Breast epithelium (tissue), 4 donors: ENCODE measurements at regions not wholly inside any gene's neighbourhood (a gene's known extent, or its start where the extent isn't known, plus 50 kb on each side); places are given as distances from the start of the nearest gene placed in this dataset.

Experiments
- DNase-seq, 2 donors: peaks; one replicate each; pipeline ENCODE4 v3.0.0-alpha.2; 2019; ENCODE audit warnings: low spot score in 2 of 2
- H3K27ac ChIP-seq, 2 donors: fragments of 200-600 bp; sonication (generic) in 1 of 2; one replicate each; pipeline ENCODE4 v1.5.1; 2016 to 2019; ENCODE audit warnings: mild to moderate bottlenecking in 1 of 2
- H3K27me3 ChIP-seq, 2 donors: fragments of 200-600 bp; sonication (generic) in 1 of 2; one replicate each; pipeline versions ENCODE4 v1.5.1 to v1.6.0; 2017 to 2019; ENCODE audit warnings: control low read depth in 1 of 2, mild to moderate bottlenecking in 1 of 2
- H3K36me3 ChIP-seq: fragments of 200-600 bp; one replicate; pipeline ENCODE4 v1.5.1; 2019
- H3K4me1 ChIP-seq, 2 donors: fragments of 200-600 bp; sonication (generic); one replicate each; pipeline ENCODE4 v1.5.1; 2016 to 2019; ENCODE audit warnings: control low read depth in 1 of 2
- H3K4me3 ChIP-seq, 3 donors: fragments of 200-600 bp; sonication (generic); 1 replicate in 2 of 3; 2 replicates in 1 of 3; pipeline ENCODE4 v1.5.1; 2016 to 2019; ENCODE audit warnings: mild to moderate bottlenecking in 3 of 3, moderate library complexity in 2 of 3
- H3K9me3 ChIP-seq, 2 donors: fragments of 200-600 bp; sonication (generic) in 1 of 2; one replicate each; pipeline ENCODE4 v1.5.1; 2016 to 2019; ENCODE audit warnings: control low read depth in 1 of 2
- CTCF ChIP-seq, 3 donors: fragments of 450-650 bp; IDR thresholded peaks; one replicate each; pipeline ENCODE4 v1.5.1; 2016 to 2017; ENCODE audit warnings: antibody characterized with exemption in 3 of 3, mild to moderate bottlenecking in 3 of 3, moderate library complexity in 3 of 3
- POLR2A ChIP-seq: fragments of 450-650 bp; IDR thresholded peaks from one replicate; pipeline ENCODE4 v1.6.1; 2016; ENCODE audit warnings: antibody characterized with exemption, mild to moderate bottlenecking, moderate library complexity
- POLR2AphosphoS5 ChIP-seq, 3 donors: sonication (generic); formaldehyde crosslinking; IDR thresholded peaks; one replicate each; pipeline ENCODE4 v1.6.1; 2017; ENCODE audit warnings: antibody characterized with exemption in 3 of 3
- intact Hi-C: fragments of 100-400 bp; cut with DNase I; formaldehyde crosslinking; loops from one replicate; pipeline ENCODE4 v1.15.1; 2023; ENCODE audit warnings: low total_unique reads

- Histone ChIP-seq H3K4me3 (no peak overlapping the region), H3K27me3 (no peaks in the 10 kb centered on the region), H3K27ac (no peak overlapping the region), H3K9me3 (peaks cover 0 to under 1% of the 10 kb centered on the region in 2 donors), H3K36me3 (no peaks in the 10 kb centered on the region), H3K4me1 (no peaks in the 10 kb centered on the region)
- intact Hi-C loops, result no loop called here
- no peak for DNase-seq
- TF ChIP-seq CTCF (IDR thresholded peaks at IDR 0.05) (no peak), POLR2AphosphoS5 (IDR thresholded peaks at IDR 0.05) (no peak), POLR2A (no peak)
Measured at GRCh38 chr2:18741895-18742732, 152.7 kb upstream of the NT5C1B start.

GRCh38 chr2:18741191-18741590 lies 151.8 kb upstream of the NT5C1B start:
- TF ChIP-seq CTCF (IDR thresholded peaks at IDR 0.05) (no peak), POLR2A (no peak), POLR2AphosphoS5 (IDR thresholded peaks at IDR 0.05) (no peak)
- intact Hi-C loops, result no loop called here
- Histone ChIP-seq H3K4me3 (no peak overlapping the region), H3K36me3 (no peaks in the 10 kb centered on the region), H3K9me3 (peaks cover 0 to 8% of the 10 kb centered on the region in 2 donors), H3K4me1 (no peaks in the 10 kb centered on the region), H3K27me3 (no peaks in the 10 kb centered on the region), H3K27ac (no peak overlapping the region)
- DNase-seq, result no peak

GRCh38 chr2:18740474-18740881 lies 151.1 kb upstream of the NT5C1B start:
- Histone ChIP-seq H3K9me3 (peaks cover 0 to 8% of the 10 kb centered on the region in 2 donors), H3K27me3 (no peaks in the 10 kb centered on the region), H3K4me3 (no peak overlapping the region), H3K36me3 (no peaks in the 10 kb centered on the region), H3K4me1 (no peaks in the 10 kb centered on the region), H3K27ac (no peak overlapping the region)
- no peak for DNase-seq
- intact Hi-C loops, result no loop called here
- TF ChIP-seq POLR2A (no peak), CTCF (IDR thresholded peaks at IDR 0.05) (no peak), POLR2AphosphoS5 (IDR thresholded peaks at IDR 0.05) (no peak)

GRCh38 chr2:18731666-18732065 lies 142.3 kb upstream of the NT5C1B start:
- H3K27ac ChIP-seq, result no peak overlapping the region
- TF ChIP-seq CTCF (IDR thresholded peaks at IDR 0.05) (no peak), POLR2AphosphoS5 (IDR thresholded peaks at IDR 0.05) (no peak), POLR2A (no peak)
- peaks cover 0 to 9% of the 10 kb centered on the region in 2 donors for H3K9me3 ChIP-seq
- no peaks in the 10 kb centered on the region for H3K27me3 ChIP-seq
- H3K36me3 ChIP-seq, result no peaks in the 10 kb centered on the region
- intact Hi-C loops, result no loop called here
- no peaks in the 10 kb centered on the region for H3K4me1 ChIP-seq
- no peak for DNase-seq
- H3K4me3 ChIP-seq, result no peak overlapping the region

GRCh38 chr2:18724371-18725145 lies 135.2 kb upstream of the NT5C1B start:
- H3K4me1 ChIP-seq, result no peaks in the 10 kb centered on the region
- no peaks in the 10 kb centered on the region for H3K36me3 ChIP-seq
- intact Hi-C loops, result no loop called here
- DNase-seq, result no peak
- H3K27me3 ChIP-seq, result no peaks in the 10 kb centered on the region
- no peak overlapping the region for H3K4me3 ChIP-seq
- H3K27ac ChIP-seq, result no peak overlapping the region
- H3K9me3 ChIP-seq, result no peaks in the 10 kb centered on the region
- TF ChIP-seq POLR2AphosphoS5 (IDR thresholded peaks at IDR 0.05) (no peak), CTCF (IDR thresholded peaks at IDR 0.05) (no peak), POLR2A (no peak)
